Chondrocyte (in vitro differentiated cells): ENCODE measurements at regions not wholly inside any gene's neighbourhood (a gene's known extent, or its start where the extent isn't known, plus 50 kb on each side); places are given as distances from the start of the nearest gene placed in this dataset.

Experiments used
- DNase-seq: peaks from one replicate; pipeline ENCODE4 v3.0.0; 2021; ENCODE audit warnings: mixed read lengths, low spot score
- H3K27ac Mint-ChIP-seq: one replicate; pipeline ENCODE4 v1.8.0; 2021; ENCODE audit warnings: mild to moderate bottlenecking, moderate library complexity, mixed read lengths; ENCODE audit not compliant: unreplicated experiment
- H3K27me3 Mint-ChIP-seq: 2 replicates; pipeline ENCODE4 v1.8.0; 2021; ENCODE audit warnings: low read depth, mixed read lengths
- H3K36me3 Mint-ChIP-seq: 2 replicates; pipeline ENCODE4 v1.8.0; 2021; ENCODE audit warnings: low read depth, mixed read lengths
- H3K4me1 Mint-ChIP-seq: 2 replicates; pipeline ENCODE4 v1.8.0; 2021; ENCODE audit warnings: low read depth, mild to moderate bottlenecking, mixed read lengths
- H3K4me3 Mint-ChIP-seq: one replicate; pipeline ENCODE4 v1.8.0; 2021; ENCODE audit warnings: mild to moderate bottlenecking, moderate library complexity, mixed read lengths; ENCODE audit not compliant: unreplicated experiment
- H3K9me3 Mint-ChIP-seq: 2 replicates; pipeline ENCODE4 v1.8.0; 2021; ENCODE audit warnings: low read depth, mixed read lengths
- TF ChIP-seq, protein P1 (sequence below): fragments of 200-600 bp; sonication (generic); IDR thresholded peaks from 2 replicates; pipeline ENCODE4 v1.5.0; 2021; ENCODE audit warnings: antibody characterized with exemption, mild to moderate bottlenecking, moderate library complexity

DNA sequence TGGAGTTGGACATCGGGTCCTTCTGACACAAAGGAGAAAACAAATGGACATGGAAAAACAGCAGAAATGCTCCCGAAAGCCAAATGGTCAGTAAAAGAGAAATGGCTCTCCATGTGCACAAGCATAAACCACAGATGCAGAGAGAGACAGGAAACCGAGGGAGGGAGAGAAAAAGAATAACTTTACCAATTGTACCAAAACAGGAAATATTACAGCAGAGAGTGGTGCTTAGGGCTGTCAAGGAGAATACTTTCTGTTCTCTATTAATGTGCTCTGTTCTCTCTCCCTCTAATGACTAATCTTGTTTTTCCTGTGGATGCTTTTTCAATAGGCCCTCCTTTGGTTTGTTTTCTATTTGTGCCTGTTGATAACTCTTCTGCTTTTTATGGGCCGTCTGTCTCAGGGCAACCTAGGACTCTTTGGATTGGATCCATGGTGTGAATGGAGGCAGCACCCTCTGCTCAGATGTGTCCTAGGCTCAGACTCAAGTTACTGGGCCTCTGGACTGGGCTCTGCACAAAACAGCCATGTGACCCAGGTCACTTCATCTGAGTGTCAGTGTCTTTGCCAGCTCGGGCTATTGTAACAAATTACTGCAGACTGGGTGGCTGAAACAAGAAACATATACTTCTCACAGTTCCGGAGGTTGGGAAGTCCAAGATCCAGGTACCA lies 663.0 kb downstream of the NPHP4 start:
- Mint-ChIP-seq H3K9me3 (peaks cover 59% of the 10 kb centered on the region), H3K27me3 (no peaks in the 10 kb centered on the region), H3K36me3 (no peaks in the 10 kb centered on the region), H3K4me1 (no peaks in the 10 kb centered on the region), H3K4me3 (no peak overlapping the region), H3K27ac (no peak overlapping the region)
- no peak for DNase-seq
- TF ChIP-seq, protein P1, sequence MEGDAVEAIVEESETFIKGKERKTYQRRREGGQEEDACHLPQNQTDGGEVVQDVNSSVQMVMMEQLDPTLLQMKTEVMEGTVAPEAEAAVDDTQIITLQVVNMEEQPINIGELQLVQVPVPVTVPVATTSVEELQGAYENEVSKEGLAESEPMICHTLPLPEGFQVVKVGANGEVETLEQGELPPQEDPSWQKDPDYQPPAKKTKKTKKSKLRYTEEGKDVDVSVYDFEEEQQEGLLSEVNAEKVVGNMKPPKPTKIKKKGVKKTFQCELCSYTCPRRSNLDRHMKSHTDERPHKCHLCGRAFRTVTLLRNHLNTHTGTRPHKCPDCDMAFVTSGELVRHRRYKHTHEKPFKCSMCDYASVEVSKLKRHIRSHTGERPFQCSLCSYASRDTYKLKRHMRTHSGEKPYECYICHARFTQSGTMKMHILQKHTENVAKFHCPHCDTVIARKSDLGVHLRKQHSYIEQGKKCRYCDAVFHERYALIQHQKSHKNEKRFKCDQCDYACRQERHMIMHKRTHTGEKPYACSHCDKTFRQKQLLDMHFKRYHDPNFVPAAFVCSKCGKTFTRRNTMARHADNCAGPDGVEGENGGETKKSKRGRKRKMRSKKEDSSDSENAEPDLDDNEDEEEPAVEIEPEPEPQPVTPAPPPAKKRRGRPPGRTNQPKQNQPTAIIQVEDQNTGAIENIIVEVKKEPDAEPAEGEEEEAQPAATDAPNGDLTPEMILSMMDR, result no peak

- Mint-ChIP-seq H3K36me3 (no peaks in the 10 kb centered on the region), H3K4me3 (no peak overlapping the region), H3K4me1 (no peaks in the 10 kb centered on the region), H3K27me3 (no peaks in the 10 kb centered on the region), H3K27ac (no peak overlapping the region), H3K9me3 (peaks cover 65% of the 10 kb centered on the region)
- TF ChIP-seq, protein P1, result no peak
- DNase-seq, result no peak
Observed at GRCh38 chr1:5324883-5325282, 667.3 kb downstream of the NPHP4 start.

GRCh38 chr1:5318143-5318816 lies 663.9 kb downstream of the AJAP1 start:
- Mint-ChIP-seq H3K27ac (no peak overlapping the region), H3K9me3 (peaks cover 42% of the 10 kb centered on the region), H3K27me3 (no peaks in the 10 kb centered on the region), H3K4me1 (no peaks in the 10 kb centered on the region), H3K4me3 (no peak overlapping the region), H3K36me3 (no peaks in the 10 kb centered on the region)
- TF ChIP-seq, protein P1, result no peak
- DNase-seq, result no peak

GRCh38 chr1:5317391-5317790 lies 663.0 kb downstream of the AJAP1 start:
- Mint-ChIP-seq H3K27ac (no peak overlapping the region), H3K9me3 (peaks cover 36% of the 10 kb centered on the region), H3K4me3 (no peak overlapping the region)

DNA sequence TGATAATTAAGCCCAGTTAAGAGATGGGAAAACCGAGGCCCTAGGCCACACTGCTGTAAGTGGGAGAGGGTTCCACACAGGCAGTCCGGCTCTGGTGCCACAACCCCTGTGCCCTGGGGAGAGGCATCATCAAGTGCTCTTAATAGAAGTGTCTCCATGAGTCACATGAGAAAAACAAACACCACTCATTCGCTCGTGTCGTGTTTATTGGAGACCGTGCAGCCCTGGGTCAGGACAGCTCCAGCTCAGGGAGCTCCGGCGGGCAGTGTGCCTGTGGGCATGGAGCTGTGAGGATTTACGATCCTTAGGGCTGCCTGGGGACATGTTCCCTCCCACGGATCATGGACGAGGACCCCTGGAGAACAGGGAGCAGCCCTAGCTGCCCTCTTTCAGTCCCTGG lies 658.5 kb downstream of the AJAP1 start:
- no peaks in the 10 kb centered on the region for H3K36me3 Mint-ChIP-seq
- no peaks in the 10 kb centered on the region for H3K4me1 Mint-ChIP-seq
- H3K27ac Mint-ChIP-seq, result no peak overlapping the region
- H3K27me3 Mint-ChIP-seq, result no peaks in the 10 kb centered on the region
- TF ChIP-seq, protein P1, result no peak
- peaks cover 22% of the 10 kb centered on the region for H3K9me3 Mint-ChIP-seq
- DNase-seq, result no peak
- H3K4me3 Mint-ChIP-seq, result no peak overlapping the region

More at GRCh38 chr1:5317391-5317790, 663.0 kb downstream of the AJAP1 start:
- Mint-ChIP-seq H3K36me3 (no peaks in the 10 kb centered on the region), H3K27me3 (no peaks in the 10 kb centered on the region), H3K4me1 (no peaks in the 10 kb centered on the region)
- no peak for DNase-seq
- TF ChIP-seq, protein P1, result no peak
